ENCODE measurements at regions not wholly inside any gene's neighbourhood (a gene's known extent, or its start where the extent isn't known, plus 50 kb on each side); places are given as distances from the start of the nearest gene placed in this dataset.
"Not testable (repeated sequence)": the region's sequence is repeated elsewhere in the genome, so short reads cannot be mapped to it uniquely, and the experiment has no call there.

DNA sequence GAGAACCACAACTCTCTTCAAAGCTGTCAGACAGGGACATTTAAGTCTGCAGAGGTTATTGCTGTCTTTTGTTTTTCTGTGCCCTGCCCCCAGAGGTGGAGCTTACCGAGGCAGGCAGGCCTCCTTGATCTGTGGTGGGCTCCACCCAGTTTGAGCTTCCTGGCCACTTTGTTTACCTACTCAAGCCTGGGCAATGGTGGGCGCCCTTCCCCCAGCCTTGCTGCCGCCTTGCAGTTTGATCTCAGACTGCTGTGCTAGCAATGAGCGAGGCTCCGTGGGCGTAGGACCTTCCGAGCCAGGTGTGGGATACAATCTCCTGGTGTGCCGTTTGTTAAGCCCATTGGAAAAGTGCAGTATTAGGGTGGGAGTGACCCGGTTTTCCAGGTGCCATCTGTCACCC, 822.1 kb downstream of the KCNMA1 start:
- in situ Hi-C loops (cut with HindIII; ENCODE audit: low sequenced_read_pairs); DNase-seq (ENCODE audit: low read depth, low spot score); H3K4me3 ChIP-seq (ENCODE audit: low read depth, low read length): not testable (repeated sequence)

DNA sequence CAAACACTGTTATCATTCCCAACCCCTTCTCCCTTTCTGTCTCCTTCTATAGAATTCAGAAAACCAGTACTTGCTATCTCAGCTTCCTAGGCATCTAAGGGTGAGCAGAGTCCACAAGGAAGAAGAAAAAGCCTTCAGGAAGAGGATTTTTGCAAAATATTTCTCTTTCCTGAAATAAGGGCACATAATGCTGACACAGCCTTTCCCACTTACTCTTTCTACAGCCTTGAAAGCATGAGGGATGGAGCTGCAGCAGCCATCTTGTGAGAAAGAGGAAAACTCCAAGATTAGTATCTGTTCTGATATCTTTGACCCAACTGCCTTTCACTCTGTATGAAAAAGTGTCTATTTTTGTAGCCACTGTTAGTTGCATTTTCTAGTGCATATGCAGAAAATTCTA, 826.2 kb downstream of the KCNMA1 start:
- in situ Hi-C loops (cut with HindIII; ENCODE audit: low sequenced_read_pairs): no loop called here
- H3K4me3 ChIP-seq (ENCODE audit: low read depth, low read length): no peak overlapping the region
- no peak for DNase-seq (ENCODE audit: low read depth, low spot score)
- TF ChIP-seq, protein P1, sequence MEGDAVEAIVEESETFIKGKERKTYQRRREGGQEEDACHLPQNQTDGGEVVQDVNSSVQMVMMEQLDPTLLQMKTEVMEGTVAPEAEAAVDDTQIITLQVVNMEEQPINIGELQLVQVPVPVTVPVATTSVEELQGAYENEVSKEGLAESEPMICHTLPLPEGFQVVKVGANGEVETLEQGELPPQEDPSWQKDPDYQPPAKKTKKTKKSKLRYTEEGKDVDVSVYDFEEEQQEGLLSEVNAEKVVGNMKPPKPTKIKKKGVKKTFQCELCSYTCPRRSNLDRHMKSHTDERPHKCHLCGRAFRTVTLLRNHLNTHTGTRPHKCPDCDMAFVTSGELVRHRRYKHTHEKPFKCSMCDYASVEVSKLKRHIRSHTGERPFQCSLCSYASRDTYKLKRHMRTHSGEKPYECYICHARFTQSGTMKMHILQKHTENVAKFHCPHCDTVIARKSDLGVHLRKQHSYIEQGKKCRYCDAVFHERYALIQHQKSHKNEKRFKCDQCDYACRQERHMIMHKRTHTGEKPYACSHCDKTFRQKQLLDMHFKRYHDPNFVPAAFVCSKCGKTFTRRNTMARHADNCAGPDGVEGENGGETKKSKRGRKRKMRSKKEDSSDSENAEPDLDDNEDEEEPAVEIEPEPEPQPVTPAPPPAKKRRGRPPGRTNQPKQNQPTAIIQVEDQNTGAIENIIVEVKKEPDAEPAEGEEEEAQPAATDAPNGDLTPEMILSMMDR (IDR thresholded peaks at IDR 0.05; ENCODE audit: low read depth, low read length): no peak

DNA sequence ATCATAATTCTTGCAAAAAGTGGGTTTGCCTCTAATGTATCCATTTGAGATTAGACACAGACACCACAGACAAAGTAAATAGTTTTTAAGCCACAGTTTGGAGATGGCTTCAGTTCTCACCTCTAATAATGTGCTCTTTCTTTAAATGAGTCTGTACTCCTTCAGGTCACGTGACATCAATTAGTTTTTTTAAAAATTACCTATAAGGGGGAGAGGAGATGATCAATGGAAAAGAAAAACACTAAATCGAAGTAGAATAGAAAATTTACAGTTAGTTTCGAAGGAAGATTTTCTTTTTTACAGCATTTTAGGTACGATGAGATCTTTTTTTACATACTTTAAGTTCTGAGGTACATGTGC, 849.2 kb downstream of the KCNMA1 start:
- DNase-seq (ENCODE audit: low read depth, low spot score): no peak
- TF ChIP-seq, protein P1 (IDR thresholded peaks at IDR 0.05; ENCODE audit: low read depth, low read length): no peak
- H3K4me3 ChIP-seq (ENCODE audit: low read depth, low read length): no peak overlapping the region
- in situ Hi-C loops (cut with HindIII; ENCODE audit: low sequenced_read_pairs): no loop called here

DNA sequence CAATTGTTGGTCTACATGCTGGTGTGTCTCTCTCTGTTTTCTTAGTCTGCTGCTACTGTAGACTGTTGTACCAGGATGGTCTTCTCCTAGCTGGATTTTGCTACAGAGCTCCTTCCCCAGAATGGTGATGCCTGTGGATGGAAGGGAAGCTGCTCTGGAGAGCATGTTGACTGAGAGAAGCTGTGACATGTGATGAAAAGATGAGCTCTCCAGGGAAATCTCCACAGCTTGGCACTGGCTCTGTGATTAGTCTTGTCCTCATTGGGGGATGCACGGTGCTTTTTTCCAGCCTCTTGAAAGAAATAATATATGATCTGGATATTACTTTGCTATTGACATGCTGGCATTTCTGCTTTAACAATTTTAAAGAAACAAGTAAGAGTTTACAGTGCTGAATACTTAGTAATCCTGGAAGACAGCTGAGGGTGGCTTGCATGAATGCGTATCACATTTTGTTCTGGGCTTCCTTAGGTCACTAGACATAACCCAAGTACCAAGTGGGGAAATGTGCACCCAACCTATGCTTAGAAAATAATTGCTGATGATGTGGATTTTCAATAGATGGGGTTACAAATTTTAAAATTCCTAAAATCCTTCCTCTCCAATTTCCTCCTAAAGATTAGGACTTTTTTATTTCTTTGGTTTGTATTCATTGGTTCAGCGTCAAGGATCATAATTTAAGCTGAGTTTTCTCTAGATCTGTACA, 849.7 kb downstream of the KCNMA1 start:
- TF ChIP-seq, protein P1 (IDR thresholded peaks at IDR 0.05; ENCODE audit: low read depth, low read length): no peak
- H3K4me3 ChIP-seq (ENCODE audit: low read depth, low read length): no peak overlapping the region
- in situ Hi-C loops (cut with HindIII; ENCODE audit: low sequenced_read_pairs): no loop called here
- no peak for DNase-seq (ENCODE audit: low read depth, low spot score)

DNA sequence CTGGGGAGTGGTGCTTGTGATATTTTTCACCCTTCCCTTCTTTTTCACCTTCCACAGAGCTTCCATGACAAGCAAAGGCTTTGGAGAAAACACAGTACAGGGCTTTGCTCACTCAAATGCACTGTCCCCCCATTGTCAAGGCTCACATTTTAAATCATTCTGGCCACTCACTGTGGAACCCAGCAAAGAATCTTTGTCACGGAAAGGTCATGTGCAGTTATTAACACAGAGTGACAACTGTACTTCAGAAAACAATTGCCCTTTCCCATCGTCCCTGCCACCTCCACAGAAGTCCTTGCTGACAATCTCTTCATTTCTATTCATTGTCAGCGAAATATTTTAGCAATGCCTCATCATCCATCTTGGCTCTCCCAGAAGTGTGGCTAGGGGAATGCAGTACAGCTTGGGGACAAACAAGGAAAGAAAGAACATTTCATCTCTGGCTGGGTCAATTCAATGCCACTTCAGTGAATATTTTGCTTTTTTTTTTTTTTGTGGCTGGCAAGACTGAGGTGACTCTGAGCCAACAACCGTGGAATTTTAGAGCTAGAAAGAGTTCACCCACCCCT, 851.0 kb downstream of the KCNMA1 start:
- DNase-seq (ENCODE audit: low read depth, low spot score): no peak
- in situ Hi-C loops (cut with HindIII; ENCODE audit: low sequenced_read_pairs): no loop called here
- H3K4me3 ChIP-seq (ENCODE audit: low read depth, low read length): no peak overlapping the region
- TF ChIP-seq, protein P1 (IDR thresholded peaks at IDR 0.05; ENCODE audit: low read depth, low read length): no peak

DNA sequence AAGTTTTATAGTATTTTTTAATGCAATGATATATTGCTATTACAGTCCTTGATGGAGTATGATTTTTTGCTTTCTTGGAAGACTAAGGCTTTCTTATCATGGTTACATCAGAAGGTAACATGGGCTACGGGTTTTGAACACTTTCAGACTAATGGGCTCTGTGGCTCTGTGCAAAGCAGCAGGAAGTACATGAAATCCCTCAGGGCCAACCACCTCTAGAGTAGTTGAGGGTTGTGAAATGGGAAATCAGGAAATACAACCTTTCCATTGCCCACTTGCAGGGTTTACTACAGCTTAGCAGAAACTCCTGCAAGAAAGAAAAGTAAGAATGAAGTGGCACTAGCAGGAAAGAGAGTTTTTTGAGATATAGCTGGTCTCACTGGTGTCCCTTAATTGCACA, 853.5 kb downstream of the KCNMA1 start:
- in situ Hi-C loops (cut with HindIII; ENCODE audit: low sequenced_read_pairs): no loop called here
- no peak for DNase-seq (ENCODE audit: low read depth, low spot score)
- no peak overlapping the region for H3K4me3 ChIP-seq (ENCODE audit: low read depth, low read length)
- TF ChIP-seq, protein P1 (IDR thresholded peaks at IDR 0.05; ENCODE audit: low read depth, low read length): no peak

DNA sequence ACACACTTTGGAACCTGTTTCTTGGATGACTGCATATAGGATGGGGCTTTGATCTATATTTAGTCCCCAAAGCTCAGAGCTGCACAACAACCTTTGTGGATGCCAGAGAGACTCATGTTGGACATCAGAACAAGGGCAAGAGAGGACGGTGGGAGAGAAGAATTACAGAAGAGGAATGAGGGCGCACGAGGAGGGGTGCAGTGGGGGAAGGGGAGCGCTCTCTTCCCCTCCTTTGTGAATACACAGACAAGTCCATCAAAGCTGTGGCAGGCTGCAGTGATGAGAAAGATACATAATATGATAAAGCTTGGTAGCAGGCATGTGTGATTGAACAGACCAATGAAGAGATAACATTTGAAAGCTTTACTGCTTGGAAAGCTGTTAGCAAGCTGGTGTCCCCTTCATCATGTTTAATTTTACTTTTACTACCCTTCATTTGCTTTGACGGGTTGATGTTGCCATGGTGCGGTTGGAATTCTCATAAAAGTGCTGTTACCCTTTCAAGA, 857.8 kb downstream of the KCNMA1 start:
- H3K4me3 ChIP-seq (ENCODE audit: low read depth, low read length): no peak overlapping the region
- in situ Hi-C loops (cut with HindIII; ENCODE audit: low sequenced_read_pairs): no loop called here
- DNase-seq (ENCODE audit: low read depth, low spot score): no peak
- TF ChIP-seq, protein P1 (IDR thresholded peaks at IDR 0.05; ENCODE audit: low read depth, low read length): no peak

Data from astrocyte of the spinal cord (primary cell).